Gastrocnemius medialis (tissue), 4 donors: ENCODE measurements at regions not wholly inside any gene's neighbourhood (a gene's known extent, or its start where the extent isn't known, plus 50 kb on each side); places are given as distances from the start of the nearest gene placed in this dataset.
"Not testable (repeated sequence)": the region's sequence is repeated elsewhere in the genome, so short reads cannot be mapped to it uniquely, and the experiment has no call there.

Experiments
- POLR2A ChIP-seq, 2 donors: fragments of 450-650 bp; IDR thresholded peaks; one replicate each; pipeline ENCODE4 v1.6.1; 2017; ENCODE audit warnings: antibody characterized with exemption in 2 of 2, mild to moderate bottlenecking in 2 of 2, moderate library complexity in 2 of 2
- TF ChIP-seq, protein P1 (sequence below), 5 experiments: fragments of 450-650 bp in 3 of 5; fragments of 200-600 bp in 2 of 5; sonication (generic) in 2 of 5; IDR thresholded peaks in 4 of 5; conservative IDR thresholded peaks in 1 of 5; 1 replicate in 4 of 5; 2 replicates in 1 of 5; pipeline ENCODE4 v1.5.1; 2016 to 2019; ENCODE audit warnings: antibody characterized with exemption in 5 of 5, mild to moderate bottlenecking in 3 of 5, moderate library complexity in 3 of 5

- TF ChIP-seq, protein P1, sequence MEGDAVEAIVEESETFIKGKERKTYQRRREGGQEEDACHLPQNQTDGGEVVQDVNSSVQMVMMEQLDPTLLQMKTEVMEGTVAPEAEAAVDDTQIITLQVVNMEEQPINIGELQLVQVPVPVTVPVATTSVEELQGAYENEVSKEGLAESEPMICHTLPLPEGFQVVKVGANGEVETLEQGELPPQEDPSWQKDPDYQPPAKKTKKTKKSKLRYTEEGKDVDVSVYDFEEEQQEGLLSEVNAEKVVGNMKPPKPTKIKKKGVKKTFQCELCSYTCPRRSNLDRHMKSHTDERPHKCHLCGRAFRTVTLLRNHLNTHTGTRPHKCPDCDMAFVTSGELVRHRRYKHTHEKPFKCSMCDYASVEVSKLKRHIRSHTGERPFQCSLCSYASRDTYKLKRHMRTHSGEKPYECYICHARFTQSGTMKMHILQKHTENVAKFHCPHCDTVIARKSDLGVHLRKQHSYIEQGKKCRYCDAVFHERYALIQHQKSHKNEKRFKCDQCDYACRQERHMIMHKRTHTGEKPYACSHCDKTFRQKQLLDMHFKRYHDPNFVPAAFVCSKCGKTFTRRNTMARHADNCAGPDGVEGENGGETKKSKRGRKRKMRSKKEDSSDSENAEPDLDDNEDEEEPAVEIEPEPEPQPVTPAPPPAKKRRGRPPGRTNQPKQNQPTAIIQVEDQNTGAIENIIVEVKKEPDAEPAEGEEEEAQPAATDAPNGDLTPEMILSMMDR (IDR thresholded peaks at IDR 0.05 in 4 of 5, conservative IDR thresholded peaks at IDR 0.05 in 1 of 5) = not testable (repeated sequence)
- not testable (repeated sequence) for TF ChIP-seq POLR2A (IDR thresholded peaks at IDR 0.05)
Measured at GRCh38 chr3:5608971-5609370, 421.5 kb downstream of the EDEM1 start.
